ENCODE measurements at regions not wholly inside any gene's neighbourhood (a gene's known extent, or its start where the extent isn't known, plus 50 kb on each side); places are given as distances from the start of the nearest gene placed in this dataset.
A peak's percentile ranks its signal among the peaks of the same experiment; 100 is the strongest.

- DNase-seq: no peak
Observed at GRCh38 chr11:92720385-92720784, 249.1 kb upstream of the MTNR1B start.

GRCh38 chr11:92725352-92725751 lies 244.1 kb upstream of the MTNR1B start:
- DNase-seq: no peak

DNA sequence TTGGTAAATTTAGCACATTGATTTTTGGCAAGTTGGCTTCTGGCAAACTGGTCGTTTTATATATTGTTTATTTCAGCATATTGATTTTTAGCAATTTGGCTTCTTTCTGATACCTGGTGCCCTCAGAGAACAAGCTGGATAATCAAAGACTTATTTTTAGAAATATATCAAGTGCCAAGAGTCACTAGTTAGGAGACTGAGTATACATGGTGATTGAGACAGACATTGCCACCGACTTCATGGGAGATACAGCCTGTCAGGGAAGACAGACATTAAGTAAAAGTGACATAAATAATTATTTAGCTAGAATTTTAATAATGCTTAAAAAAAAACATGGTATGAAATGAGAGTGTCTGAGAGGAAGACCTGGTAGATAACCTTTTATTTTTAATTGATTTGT lies 242.3 kb upstream of the MTNR1B start:
- DNase-seq: no peak

GRCh38 chr11:92727769-92728168 lies 241.7 kb upstream of the MTNR1B start:
- no peak for DNase-seq

DNA sequence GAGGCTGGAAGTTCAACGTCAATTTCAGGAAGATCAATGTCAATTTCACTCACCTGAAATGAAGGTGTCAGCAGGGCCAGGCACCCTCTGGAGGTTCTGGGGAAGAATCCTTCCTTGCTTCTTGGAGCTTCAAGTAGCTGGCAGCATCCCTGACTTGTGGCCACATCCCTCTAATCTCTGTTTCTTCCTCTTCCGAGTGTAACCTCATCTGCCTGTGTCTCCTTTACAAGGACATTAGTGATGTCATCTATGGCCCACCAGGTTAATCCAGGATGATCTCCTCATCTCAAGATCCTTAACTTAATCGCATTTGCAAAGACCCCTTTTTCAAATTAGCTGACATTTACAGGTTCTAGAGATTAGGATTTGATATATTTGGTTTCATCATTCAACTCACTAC lies 240.8 kb upstream of the MTNR1B start:
- DNase-seq: no peak

DNA sequence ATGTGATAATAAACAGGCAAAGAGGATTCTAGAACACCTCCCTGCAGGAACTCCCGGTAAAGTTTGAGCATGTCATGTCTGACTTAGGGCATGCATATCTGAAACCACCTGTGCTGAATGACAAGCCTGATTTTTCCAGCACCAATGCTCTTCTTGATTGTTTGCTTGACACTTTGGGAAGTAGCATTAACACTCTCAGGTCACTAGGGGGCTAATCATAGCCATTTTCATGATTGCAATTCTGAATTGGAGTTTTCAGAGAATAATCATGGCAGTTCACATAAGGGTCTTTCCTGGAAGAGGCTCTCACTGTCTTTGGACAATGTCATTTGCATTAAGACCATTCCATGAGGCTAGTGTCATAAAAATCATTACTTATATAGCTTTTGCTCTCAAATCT lies 234.4 kb upstream of the MTNR1B start:
- peak; percentile 17 for DNase-seq

DNA sequence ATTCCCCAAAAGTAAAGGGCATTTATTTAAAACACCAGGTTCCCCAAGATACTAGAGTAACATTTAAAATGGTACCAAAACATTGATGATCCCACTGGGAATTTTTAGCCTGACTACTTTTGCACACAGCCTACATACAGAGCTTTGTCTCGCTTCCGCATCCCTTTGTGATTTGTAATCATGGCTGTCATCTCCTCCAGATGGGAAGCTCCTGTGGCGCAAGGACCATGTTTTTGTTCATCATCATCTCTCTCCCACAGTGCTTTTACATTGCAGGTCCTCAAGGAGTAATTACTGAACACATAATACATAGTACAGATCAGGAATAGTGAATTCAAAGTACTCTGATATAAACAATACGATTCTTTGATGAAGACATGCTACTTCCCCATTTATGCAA lies 231.2 kb upstream of the MTNR1B start:
- DNase-seq: no peak

DNA sequence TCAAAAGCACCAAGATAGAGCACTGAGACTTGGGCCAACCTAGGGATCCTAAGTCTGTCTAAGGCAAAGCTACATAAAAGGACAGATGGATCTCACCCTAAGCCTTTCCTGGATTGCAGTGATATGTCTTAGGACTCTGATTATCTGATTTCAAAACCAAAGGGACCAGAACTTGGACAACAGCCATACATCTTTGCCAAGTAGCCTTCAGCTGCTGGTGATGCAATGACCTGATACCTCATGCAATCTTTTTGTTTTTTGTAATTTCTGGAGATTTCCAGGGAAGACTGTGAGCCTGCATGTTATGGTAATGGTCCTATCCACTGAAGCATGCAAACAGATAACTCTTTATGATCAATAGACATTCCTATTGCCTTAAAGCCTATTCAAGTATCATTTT lies 230.4 kb upstream of the MTNR1B start:
- no peak for DNase-seq

DNA sequence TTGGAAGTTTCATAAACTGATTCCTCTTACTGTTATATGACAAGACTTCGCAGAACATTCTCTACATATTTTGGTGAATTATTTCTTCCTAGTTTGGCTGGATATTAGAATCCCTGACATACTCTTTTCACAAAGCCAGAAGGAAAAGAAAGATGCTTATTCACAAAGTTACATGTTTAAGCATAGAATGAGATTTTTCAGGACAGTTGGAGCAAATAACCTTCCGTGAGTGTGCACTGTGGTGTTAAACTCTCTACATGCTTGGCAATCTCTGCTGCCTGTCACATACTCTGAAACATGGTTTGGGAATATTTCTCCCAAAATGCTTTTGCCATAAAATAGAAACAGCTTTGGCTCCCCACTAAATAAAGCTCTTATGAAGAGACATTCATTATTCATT lies 230.0 kb upstream of the MTNR1B start:
- no peak for DNase-seq

GRCh38 chr11:92740276-92740675 lies 229.2 kb upstream of the MTNR1B start:
- no peak for DNase-seq

GRCh38 chr11:92744929-92745585 lies 224.4 kb upstream of the MTNR1B start:
- DNase-seq: no peak

- no peak for DNase-seq
Observed at GRCh38 chr11:92750794-92751193, 218.7 kb upstream of the MTNR1B start.

- no peak for DNase-seq
Observed at GRCh38 chr11:92751594-92751993, 217.9 kb upstream of the MTNR1B start.

DNA sequence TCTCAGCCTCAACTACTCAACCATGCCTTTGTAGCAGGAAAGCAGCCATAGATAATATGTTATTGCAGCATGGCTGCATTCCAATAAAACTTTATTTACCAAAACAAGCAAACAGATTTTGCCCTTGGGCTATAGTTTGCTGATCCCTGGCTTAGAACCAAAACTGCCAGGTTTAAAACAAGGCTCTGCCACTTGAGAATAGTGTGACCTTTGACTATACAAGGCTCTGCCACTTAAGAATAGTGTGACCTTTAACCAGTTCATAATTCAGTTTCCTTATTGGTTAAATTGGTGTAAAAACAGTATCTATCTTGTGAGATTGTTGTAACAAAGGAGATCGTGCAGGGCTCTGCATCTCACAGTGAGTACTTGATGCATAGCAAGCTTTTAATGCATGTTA lies 217.3 kb upstream of the MTNR1B start:
- no peak for DNase-seq

DNA sequence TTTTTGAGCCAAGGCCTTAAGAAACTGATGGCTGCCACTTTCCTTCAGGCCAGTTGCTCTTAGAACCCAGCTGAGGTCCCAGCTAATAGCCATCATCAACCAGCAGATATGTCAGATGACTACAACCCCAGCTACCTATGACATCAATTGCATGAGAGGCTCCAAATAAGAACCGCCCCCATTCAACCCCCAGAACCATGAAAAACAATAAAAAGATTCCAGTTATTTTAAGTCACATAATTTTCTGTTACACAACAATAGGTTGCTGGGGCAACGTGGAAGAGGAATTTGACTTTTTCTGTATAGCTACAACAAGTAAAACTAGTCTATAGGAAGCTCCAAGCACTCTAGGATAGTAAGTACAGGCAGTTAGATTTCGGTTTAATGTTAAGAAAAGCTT lies 216.3 kb upstream of the MTNR1B start:
- no peak for DNase-seq

GRCh38 chr11:92758241-92758780 lies 211.1 kb upstream of the MTNR1B start:
- no peak for DNase-seq

DNA sequence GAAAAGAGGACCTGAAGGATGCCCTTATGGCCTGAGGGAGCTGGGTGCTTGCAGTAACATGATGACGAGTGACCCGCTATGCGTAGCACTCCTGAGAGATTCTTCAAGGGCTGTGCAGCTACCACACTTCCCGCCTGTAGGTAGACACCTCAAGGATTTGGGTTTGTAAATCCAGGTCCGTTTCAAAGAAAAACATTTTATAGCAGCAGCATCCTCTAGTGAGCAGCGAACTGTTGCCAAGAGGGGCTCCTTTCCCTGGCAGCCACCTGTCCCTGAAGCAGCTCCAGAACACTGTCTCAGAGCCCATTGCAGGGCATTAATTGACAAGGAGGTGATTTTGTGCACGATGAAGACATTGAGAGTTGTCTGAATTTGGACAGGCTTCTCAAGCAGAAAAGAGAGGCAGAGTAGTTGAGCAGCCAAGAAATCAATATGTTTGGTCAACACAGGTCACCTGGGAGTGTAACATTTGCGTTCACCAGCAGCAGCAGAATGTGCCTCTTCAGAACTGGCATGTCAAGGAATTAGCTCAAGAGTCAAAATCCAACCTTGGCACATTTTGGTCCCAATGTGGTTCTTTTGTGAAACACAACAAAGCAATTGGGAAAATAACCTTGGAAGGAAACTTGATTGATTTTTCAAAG lies 209.8 kb upstream of the MTNR1B start:
- DNase-seq: no peak

GRCh38 chr11:92762121-92762540 lies 207.3 kb upstream of the MTNR1B start:
- no peak for DNase-seq

DNA sequence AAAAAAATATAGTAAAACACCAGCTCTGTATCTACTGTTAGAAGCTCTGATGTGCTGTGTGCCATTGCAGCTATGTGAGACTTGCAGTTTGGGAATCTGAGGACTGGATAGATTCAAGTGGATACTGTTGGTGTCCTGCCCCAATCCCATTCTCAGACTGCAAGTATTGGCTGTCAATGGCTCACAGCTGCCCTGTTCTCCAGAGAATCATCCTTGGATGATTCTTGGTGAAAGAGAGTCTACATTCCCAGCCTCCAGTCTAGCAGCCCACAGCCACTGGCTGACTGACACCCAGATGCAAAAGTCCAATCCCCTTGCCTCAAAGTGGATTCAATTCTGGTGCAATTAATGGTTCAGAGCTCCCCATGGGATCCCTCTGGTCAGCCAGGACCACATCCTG lies 206.1 kb upstream of the MTNR1B start:
- DNase-seq: no peak

GRCh38 chr11:92764128-92764527 lies 205.3 kb upstream of the MTNR1B start:
- DNase-seq: no peak

DNA sequence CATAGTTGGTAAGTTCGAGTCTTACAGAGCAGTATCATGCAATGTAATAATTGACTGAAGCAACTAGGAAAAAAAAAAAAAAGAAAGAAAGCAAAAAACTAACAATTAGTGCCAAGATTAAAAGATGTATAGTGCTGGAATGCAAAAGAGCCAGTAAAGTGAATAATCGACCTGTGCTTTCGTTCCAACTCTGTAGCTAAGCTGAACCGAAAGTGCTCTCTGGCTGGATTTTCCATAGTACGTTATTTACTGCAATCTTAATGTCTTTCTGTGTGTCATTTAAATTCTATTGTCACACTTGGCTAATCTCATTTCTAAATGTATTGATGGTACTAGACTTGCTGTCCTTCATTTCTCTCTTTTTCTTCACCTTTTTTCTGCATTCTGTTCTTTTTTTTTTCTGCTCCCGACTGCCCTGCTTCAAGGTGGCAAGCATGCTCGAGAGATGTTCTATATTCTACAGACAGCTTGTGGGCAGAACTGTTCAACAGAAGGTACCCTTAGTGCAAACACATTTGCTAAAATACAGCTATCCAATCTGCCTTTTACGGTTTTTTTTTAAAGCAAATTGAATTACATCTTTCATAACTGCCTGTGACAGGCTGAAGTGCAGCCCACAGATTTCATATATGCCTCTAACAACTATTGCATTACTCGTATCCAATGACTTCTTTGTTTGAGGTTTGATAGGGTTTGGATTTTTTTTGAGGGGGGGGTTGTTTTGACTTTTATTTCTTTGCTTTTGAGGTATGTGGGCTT lies 204.2 kb upstream of the MTNR1B start:
- DNase-seq: no peak

- DNase-seq: peak; percentile 64
Observed at GRCh38 chr11:92765965-92766371, 203.5 kb upstream of the MTNR1B start.

DNA sequence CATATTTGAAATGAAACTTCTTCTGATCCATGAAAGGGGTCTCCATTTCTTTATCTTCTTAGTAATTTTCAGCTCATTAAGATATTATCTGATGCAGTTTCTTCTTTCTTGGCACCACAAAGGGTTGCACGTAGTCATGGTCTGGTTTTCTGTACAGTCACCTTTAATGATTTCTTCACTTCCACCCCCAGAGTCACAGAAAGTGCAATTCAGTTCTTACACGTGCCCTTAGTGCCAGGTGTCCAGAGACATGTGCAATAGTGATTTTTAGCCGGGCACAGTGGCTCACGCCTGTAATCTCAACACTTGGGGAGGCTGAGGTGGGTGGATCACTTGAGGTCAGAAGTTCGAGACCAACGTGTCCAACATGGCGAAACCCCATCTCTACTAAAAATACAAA lies 202.8 kb upstream of the MTNR1B start:
- DNase-seq: no peak

- no peak for DNase-seq
Observed at GRCh38 chr11:92767416-92767815, 202.0 kb upstream of the MTNR1B start.

Measured in suppressor macrophage treated with lipopolysaccharide for 4 hours (primary cell).